Nephron progenitor cell (in vitro differentiated cells): ENCODE measurements at regions not wholly inside any gene's neighbourhood (a gene's known extent, or its start where the extent isn't known, plus 50 kb on each side); places are given as distances from the start of the nearest gene placed in this dataset.

Experiments
- DNase-seq: peaks from one replicate; pipeline ENCODE4 v3.0.0; 2021
- H3K27ac Mint-ChIP-seq: 2 replicates; pipeline ENCODE4 v1.8.0; 2021; ENCODE audit warnings: mild to moderate bottlenecking, moderate library complexity, mixed read lengths
- H3K27me3 Mint-ChIP-seq: 2 replicates; pipeline ENCODE4 v1.8.0; 2021; ENCODE audit warnings: mild to moderate bottlenecking, low read depth, mixed read lengths; ENCODE audit not compliant: poor library complexity
- H3K36me3 Mint-ChIP-seq: 2 replicates; pipeline ENCODE4 v1.8.0; 2021; ENCODE audit warnings: low read depth, mixed read lengths
- H3K4me1 Mint-ChIP-seq: 2 replicates; pipeline ENCODE4 v1.8.0; 2021; ENCODE audit warnings: mixed read lengths
- H3K4me3 Mint-ChIP-seq: 2 replicates; pipeline ENCODE4 v1.8.0; 2021; ENCODE audit warnings: mild to moderate bottlenecking, moderate library complexity, mixed read lengths
- H3K9me3 Mint-ChIP-seq: 2 replicates; pipeline ENCODE4 v1.8.0; 2021; ENCODE audit warnings: mild to moderate bottlenecking, moderate library complexity, mixed read lengths
- TF ChIP-seq, protein P1 (sequence below): fragments of 200-600 bp; sonication (generic); IDR thresholded peaks from 2 replicates; pipeline ENCODE4 v1.5.0; 2021; ENCODE audit warnings: antibody characterized with exemption

DNA sequence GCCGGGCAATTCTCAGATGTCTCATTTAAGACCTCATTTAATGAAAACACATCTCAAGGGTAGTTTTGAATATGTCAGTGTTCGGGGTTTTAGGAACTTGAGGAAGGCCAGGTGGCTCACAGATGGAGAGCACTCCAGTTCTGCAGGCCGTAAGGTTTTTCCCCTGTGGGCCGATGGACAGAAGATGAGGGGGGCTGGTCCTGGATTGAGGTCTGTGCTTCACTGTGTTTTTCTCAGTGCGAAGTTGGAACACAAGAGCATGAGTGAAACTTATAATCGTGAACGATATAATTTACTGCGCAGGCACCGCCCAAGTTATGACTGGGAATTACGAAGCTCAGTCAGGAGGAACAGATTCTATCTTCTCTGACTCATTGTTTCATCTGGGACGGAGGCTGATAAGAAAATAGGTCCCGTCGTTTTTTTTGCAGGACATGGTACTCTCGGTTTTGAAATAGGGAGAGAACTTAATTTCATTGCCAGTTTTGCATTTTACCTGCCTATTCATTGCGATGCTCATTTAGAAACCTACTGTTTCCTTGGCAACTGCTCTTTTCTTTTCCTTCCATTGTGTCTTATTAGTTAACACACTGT lies 591.0 kb upstream of the PFKP start:
- H3K27ac Mint-ChIP-seq, result peak overlapping the region; percentile 89
- TF ChIP-seq, protein P1, sequence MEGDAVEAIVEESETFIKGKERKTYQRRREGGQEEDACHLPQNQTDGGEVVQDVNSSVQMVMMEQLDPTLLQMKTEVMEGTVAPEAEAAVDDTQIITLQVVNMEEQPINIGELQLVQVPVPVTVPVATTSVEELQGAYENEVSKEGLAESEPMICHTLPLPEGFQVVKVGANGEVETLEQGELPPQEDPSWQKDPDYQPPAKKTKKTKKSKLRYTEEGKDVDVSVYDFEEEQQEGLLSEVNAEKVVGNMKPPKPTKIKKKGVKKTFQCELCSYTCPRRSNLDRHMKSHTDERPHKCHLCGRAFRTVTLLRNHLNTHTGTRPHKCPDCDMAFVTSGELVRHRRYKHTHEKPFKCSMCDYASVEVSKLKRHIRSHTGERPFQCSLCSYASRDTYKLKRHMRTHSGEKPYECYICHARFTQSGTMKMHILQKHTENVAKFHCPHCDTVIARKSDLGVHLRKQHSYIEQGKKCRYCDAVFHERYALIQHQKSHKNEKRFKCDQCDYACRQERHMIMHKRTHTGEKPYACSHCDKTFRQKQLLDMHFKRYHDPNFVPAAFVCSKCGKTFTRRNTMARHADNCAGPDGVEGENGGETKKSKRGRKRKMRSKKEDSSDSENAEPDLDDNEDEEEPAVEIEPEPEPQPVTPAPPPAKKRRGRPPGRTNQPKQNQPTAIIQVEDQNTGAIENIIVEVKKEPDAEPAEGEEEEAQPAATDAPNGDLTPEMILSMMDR, result no peak
- peaks cover 4% of the 10 kb centered on the region for H3K27me3 Mint-ChIP-seq
- H3K9me3 Mint-ChIP-seq, result peaks cover 21% of the 10 kb centered on the region
- DNase-seq, result no peak
- H3K4me3 Mint-ChIP-seq, result no peak overlapping the region
- H3K4me1 Mint-ChIP-seq, result peaks cover 22% of the 10 kb centered on the region
- peaks cover 5% of the 10 kb centered on the region for H3K36me3 Mint-ChIP-seq

DNA sequence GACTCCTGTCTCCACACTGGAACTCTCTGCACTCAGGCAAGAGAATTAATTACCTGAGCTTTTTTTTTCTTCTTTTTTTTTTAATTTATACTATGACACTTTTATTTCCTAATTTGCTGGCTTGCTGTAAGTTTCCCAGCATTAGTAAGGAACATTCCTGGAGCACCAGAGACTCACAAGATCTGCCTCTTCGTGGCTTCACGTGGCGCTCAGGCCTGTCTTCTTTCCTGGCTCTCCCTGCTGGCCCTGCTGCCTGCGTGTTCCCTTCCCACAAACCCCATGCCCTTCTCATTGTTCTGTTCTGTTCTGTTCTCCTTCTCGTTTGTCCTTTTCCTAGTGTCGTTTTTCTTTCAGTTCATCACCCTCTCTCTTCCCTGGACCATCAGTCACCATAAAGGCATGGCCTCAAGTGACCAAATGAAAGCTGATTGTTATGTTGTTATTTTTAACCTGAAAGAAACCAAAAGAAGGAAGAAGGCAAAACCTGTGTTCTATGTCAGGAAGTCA lies 591.6 kb upstream of the PFKP start:
- Mint-ChIP-seq H3K27ac (peak overlapping the region; percentile 89), H3K27me3 (peaks cover 4% of the 10 kb centered on the region), H3K9me3 (peaks cover 21% of the 10 kb centered on the region), H3K36me3 (peaks cover 5% of the 10 kb centered on the region), H3K4me1 (peaks cover 22% of the 10 kb centered on the region), H3K4me3 (no peak overlapping the region)
- DNase-seq, result no peak
- TF ChIP-seq, protein P1, result no peak

DNA sequence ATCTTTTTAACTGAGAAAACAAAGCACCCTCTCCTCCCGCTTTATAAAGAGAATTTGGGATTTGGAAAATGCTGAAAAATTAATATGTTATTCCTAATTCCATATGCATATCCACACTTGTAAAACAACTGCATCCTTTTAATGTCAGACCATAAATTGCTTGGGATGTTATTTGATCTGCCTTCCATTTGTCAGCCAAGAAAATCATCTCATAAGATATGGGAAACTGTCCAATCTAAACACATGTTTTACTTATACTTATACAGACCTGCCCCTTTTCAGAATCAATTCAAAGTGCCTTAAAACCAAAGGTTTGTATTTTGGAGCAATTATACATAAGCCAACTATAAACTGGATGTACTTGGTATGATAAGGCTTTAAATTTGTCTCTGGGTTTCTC lies 595.5 kb upstream of the PFKP start:
- DNase-seq, result no peak
- Mint-ChIP-seq H3K27ac (no peak overlapping the region), H3K4me1 (peaks cover 19% of the 10 kb centered on the region), H3K27me3 (no peaks in the 10 kb centered on the region), H3K36me3 (peaks cover 5% of the 10 kb centered on the region), H3K4me3 (no peak overlapping the region), H3K9me3 (peaks cover 21% of the 10 kb centered on the region)
- TF ChIP-seq, protein P1, result no peak

DNA sequence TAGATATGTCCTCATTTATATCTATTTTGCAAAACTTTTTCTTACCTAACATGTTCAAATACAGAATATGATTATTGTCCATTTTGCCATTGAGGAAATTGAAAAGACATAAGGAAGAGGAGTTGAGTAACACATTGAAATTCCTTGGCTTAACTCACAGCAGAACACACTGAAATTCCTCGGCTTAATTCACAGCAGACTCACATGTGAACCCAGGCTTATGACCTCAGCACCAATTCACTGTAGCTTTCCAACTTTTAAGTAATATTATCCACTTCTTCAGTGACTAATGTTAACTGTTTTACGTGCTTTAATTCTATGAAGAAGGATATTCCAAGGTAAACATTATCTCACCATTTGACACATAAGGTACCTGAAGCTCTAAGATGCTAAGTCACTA lies 597.5 kb upstream of the PFKP start:
- Mint-ChIP-seq H3K4me1 (no peaks in the 10 kb centered on the region), H3K36me3 (peaks cover 5% of the 10 kb centered on the region), H3K27ac (no peak overlapping the region), H3K27me3 (no peaks in the 10 kb centered on the region), H3K9me3 (peaks cover 35% of the 10 kb centered on the region), H3K4me3 (no peak overlapping the region)
- TF ChIP-seq, protein P1, result no peak
- no peak for DNase-seq

DNA sequence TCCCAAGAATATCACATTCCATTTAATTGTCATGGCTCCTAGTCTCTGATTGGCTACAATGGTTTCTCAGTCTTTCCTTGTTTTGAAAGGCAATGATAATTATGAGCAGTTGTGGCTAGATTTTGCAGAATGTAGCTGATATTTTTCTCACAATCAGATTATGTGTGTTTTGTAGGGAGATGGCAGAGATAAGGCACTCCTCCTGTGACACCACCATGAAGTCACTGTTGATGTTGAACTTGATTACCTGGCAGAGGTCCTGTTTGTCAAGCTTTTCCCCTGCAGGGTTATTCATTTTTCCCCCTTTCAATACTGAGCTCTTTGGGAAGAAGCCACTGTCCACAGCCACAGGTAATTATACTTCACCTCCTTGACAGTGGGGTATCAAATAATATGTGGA lies 602.9 kb upstream of the PFKP start:
- Mint-ChIP-seq H3K36me3 (no peaks in the 10 kb centered on the region), H3K4me1 (no peaks in the 10 kb centered on the region), H3K4me3 (no peak overlapping the region), H3K27ac (no peak overlapping the region), H3K27me3 (no peaks in the 10 kb centered on the region), H3K9me3 (peaks cover 38% of the 10 kb centered on the region)
- TF ChIP-seq, protein P1, result no peak
- DNase-seq, result no peak

DNA sequence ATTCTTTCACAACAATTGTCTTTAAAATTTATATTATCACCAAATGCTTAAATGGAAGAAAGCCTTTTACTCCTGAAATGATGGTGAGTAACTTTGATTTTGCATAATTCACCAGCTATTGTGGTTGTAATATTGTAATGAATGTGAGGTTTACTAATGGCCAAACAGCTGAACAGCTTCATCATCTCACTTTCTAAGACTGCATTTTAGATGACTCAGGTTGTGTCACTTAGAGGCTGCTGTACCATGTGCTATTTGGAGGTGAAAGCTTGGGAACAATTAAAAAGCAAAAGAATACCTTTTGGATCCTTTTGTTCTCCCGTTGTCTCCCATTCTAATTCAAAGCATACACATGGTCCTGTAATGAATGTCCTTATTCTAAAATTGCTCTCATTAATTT lies 604.0 kb upstream of the PFKP start:
- H3K36me3 Mint-ChIP-seq, result no peaks in the 10 kb centered on the region
- H3K27me3 Mint-ChIP-seq, result no peaks in the 10 kb centered on the region
- no peak overlapping the region for H3K4me3 Mint-ChIP-seq
- H3K27ac Mint-ChIP-seq, result no peak overlapping the region
- H3K9me3 Mint-ChIP-seq, result peaks cover 40% of the 10 kb centered on the region
- no peak for DNase-seq
- H3K4me1 Mint-ChIP-seq, result no peaks in the 10 kb centered on the region
- TF ChIP-seq, protein P1, result no peak
